IPS DF 4.7 (cell line): ENCODE measurements at regions not wholly inside any gene's neighbourhood (a gene's known extent, or its start where the extent isn't known, plus 50 kb on each side); places are given as distances from the start of the nearest gene placed in this dataset.

Source experiments
- DNase-seq: peaks from one replicate; pipeline ENCODE4 v3.0.0-alpha.2; 2013; ENCODE audit warnings: low spot score; ENCODE audit errors: extremely low read depth

GRCh38 chr7:21028186-21028585 lies 241.5 kb upstream of the SP8 start:
- DNase-seq = no peak

DNA sequence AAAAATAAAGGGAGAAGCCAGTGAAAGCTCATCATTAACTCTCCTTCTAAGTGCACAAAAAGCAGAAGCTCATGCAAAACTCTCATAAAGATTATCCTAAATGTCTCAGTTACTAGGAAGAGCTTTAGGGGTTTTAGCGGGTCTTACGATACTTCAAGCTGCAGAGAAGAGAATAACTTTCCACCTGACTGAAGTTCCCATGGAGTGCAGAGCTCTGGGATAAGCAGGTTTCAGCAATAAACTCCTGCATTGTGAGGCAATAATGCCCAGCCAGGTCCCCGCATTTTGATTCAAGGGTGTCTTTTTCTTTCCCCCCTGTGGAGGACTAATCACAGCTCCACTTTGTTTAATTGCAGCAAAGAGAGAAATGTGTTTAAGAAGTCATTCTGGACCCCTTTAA lies 241.9 kb upstream of the SP8 start:
- no peak for DNase-seq

- DNase-seq = no peak
Measured at GRCh38 chr7:21029006-21029405, 242.3 kb upstream of the SP8 start.

- no peak for DNase-seq
Measured at GRCh38 chr7:21030237-21030871, 243.7 kb upstream of the SP8 start.

- DNase-seq = no peak
Measured at GRCh38 chr7:21041252-21041651, 254.6 kb upstream of the SP8 start.

GRCh38 chr7:21041666-21042065 lies 255.0 kb upstream of the SP8 start:
- DNase-seq = no peak

GRCh38 chr7:21044384-21044783 lies 257.7 kb upstream of the SP8 start:
- DNase-seq = no peak

DNA sequence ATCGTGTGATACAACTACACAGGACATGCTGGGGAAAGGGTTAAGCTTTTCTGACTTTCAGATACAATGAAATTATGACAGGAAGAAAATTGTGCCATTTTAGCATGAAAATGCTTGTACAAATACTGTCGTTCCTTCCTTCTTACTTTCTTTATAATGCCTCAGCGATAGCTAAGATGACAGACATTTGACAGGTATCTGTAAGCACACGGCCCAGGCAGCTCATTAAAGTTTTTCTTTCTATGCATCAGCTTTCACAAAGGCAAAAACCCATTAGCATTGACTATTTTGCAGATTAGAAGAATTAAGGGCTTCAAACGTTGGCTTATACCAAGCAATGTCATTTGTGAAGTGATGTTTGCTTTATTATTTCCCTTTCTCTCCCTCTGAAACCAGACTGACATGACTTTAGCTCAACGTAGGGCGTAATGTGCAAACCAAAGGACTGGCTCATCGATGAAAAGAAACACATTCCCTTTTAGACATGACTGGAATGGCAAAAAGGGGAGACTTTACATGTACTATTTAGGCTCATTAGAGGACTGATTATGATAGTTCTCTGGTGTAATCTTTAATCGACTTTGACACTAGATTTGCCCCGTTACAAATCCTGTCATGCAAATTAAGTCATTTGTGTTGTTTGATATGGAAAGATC lies 258.4 kb upstream of the SP8 start:
- DNase-seq = no peak

- no peak for DNase-seq
Measured at GRCh38 chr7:21051865-21052264, 265.2 kb upstream of the SP8 start.

DNA sequence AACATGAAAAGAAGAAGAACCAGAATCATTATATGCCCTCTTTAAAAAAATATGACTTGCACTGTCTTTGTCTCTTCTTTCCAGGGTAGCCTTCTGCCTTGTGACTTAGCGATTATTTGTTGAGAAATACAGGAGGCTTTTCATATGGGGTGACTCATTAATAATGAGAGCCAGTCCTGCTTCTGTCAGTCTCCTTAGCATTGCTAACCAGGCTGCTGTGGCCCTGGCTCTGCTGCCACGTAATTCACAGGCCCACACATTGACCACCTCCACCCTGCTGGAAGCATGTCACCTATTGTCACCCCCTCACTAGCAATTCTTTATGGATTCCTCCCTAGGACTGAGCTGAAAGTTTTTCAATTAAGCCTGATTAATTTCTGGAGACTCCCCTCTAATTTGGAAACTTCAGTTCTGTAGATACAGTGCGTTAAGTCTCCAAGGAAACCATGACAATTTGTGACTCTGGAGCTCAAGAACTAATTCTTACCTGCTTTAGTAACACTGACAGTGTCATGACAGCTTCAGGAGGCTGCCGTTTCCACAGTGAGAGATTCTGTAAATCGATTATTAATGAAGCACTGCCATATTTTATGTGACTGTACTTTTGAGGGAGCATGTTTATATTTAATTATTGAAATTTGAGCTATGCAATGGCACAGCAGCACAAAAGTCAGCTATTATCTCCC lies 267.9 kb upstream of the SP8 start:
- no peak for DNase-seq

DNA sequence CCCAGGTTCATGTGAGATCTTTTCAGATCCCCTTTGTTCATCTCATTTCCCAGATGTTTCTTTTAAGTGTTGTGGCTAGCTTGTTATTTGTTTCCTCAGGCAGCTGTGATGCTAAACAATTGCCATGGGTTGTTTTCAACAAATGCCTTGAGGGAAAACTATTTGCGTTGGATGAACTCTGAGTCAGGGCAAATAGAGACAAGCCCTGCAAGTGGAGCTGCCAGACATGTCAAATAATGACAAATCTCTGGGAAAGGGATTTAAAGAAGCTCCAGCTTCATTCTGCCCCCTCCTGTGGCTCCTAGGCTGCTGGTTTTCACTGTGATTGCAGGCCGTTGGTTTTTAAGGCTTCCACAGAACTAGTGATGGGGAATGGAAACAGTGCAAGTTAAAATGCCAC lies 272.4 kb upstream of the SP8 start:
- no peak for DNase-seq

DNA sequence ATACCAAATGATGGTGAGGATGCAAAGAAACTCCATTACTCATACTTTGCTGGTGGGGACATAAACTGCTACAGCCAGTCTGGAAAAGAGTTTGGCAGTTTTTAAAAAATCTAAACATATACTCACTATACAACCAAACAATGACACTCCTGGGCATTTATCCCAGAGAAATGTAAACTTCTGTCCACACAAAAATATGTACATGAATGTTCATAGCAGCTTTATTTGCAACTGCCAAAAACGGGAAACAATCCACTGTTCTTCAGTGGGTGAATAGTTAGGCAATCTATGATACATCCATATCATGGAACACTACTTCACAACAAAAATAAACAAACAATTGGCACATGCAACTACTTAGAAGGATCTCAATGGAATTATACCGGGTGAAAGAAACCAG lies 276.4 kb upstream of the SP8 start:
- DNase-seq = no peak

GRCh38 chr7:21064698-21065648 lies 278.3 kb upstream of the SP8 start:
- DNase-seq = no peak

DNA sequence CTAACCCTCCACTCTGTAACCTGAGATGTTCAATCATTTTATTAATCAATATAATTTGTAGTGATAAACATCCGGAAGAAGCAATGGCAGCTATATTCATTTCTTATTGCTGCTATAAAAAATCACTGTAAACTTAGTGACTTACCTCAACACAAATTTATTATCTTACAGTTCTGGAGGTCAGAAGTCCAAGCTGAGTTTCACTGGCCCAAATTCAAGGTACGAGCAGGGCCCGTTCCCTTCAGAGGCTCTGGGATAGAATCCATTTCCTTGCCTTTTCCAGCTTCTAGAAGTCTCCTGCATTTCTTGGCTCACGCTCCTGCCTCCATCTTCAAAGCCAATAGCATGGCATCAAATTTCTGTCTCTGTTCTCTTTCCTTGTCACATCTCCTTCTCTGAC lies 279.5 kb upstream of the SP8 start:
- no peak for DNase-seq

DNA sequence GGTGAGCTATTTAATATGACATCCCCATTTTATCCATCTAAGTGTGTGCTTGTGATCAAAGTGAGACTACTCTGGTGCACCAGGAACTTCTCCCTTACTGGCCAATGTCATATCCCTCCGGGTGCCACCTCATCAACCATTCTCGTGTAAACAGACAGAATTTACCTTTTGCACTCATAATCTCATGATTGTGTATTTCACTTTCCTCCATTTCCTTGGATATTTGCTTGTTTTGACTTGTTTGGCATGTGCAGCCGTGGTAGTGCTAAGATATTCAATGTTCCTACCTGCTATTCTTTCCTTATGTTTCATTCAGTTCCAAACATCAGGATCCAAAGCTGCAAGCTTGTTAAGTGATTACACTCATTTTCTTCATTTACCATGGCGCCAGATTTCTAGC lies 280.5 kb upstream of the SP8 start:
- no peak for DNase-seq

- no peak for DNase-seq
Measured at GRCh38 chr7:21070571-21071090, 283.9 kb upstream of the SP8 start.

- no peak for DNase-seq
Measured at GRCh38 chr7:21071561-21072501, 285.1 kb upstream of the SP8 start.

DNA sequence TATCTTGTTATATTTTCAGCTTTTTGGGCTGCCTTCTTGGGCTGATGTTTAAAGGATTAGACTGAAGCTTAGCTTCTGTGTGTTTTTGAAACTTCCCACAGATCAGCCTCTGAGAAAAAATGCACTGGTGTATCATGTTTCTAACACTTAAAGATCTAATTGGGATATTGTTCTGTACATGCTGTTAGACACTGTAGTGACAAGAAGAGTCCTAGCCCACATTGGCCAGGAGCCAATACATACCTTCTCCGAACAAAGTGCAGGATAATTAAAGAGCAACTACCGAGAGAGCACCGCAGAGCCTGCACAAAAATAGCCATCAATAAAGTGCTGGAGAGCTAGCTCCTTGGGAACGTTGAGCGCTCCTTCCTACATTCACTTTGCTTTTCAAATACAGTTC lies 289.4 kb upstream of the SP8 start:
- DNase-seq = no peak

- no peak for DNase-seq
Measured at GRCh38 chr7:21076574-21076973, 289.9 kb upstream of the SP8 start.

DNA sequence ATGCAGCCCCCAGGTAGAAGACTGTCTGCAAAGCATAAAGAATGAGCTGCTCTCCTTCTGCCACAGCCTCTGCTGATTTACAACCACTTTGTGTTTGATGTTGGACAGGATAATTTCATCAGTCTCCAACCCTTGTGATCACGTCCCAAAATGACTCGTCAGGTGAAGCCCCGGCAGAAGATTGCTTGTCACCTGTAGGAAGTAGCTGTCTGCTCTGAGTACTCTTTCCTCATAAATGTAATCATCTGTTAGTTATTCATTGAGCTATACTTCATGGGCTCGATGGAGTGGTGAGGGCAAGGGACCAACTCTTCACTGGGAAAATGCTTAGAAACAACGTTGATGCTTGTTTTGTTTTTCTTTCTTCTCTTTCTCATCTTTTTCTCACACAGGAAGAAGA lies 290.9 kb upstream of the SP8 start:
- DNase-seq = no peak
